Colonic mucosa (tissue), 4 donors: ENCODE measurements at regions not wholly inside any gene's neighbourhood (a gene's known extent, or its start where the extent isn't known, plus 50 kb on each side); places are given as distances from the start of the nearest gene placed in this dataset.
"Not testable (repeated sequence)": the region's sequence is repeated elsewhere in the genome, so short reads cannot be mapped to it uniquely, and the experiment has no call there.

Experiments
- DNase-seq: peaks from one replicate; pipeline ENCODE4 v3.0.0-alpha.2; 2020
- H3K27ac ChIP-seq: fragments of 200-600 bp; one replicate; pipeline ENCODE4 v1.8.0; 2021
- H3K27me3 ChIP-seq: fragments of 200-600 bp; one replicate; pipeline ENCODE4 v1.8.0; 2021
- H3K36me3 ChIP-seq: fragments of 200-600 bp; one replicate; pipeline ENCODE4 v1.8.0; 2021
- H3K4me1 ChIP-seq: fragments of 200-600 bp; one replicate; pipeline ENCODE4 v1.8.0; 2021; ENCODE audit warnings: mild to moderate bottlenecking
- H3K4me3 ChIP-seq: fragments of 200-600 bp; one replicate; pipeline ENCODE4 v1.8.0; 2021
- H3K9ac ChIP-seq, 2 donors: one replicate each; pipeline ENCODE4 v1.7.0; 2013; ENCODE audit warnings: control low read depth in 2 of 2, low read depth in 2 of 2, low read length in 2 of 2
- H3K9me3 ChIP-seq: fragments of 200-600 bp; one replicate; pipeline ENCODE4 v1.8.0; 2021
- CTCF ChIP-seq: fragments of 200-600 bp; IDR thresholded peaks from one replicate; pipeline ENCODE4 v1.8.0; 2022; ENCODE audit warnings: antibody characterized with exemption, mild to moderate bottlenecking
- intact Hi-C: fragments of 100-400 bp; cut with DNase I; formaldehyde crosslinking; loops from one replicate; pipeline ENCODE4 v1.14.1; 2022
- donor health status: healthy.
- donor health status: DM: no; HTN: no; CAD: no.
- donor health status: DM: no; HTN: no; CAD: no.

- H3K9ac ChIP-seq, result no peak overlapping the region
- TF ChIP-seq CTCF, result no peak
- H3K27me3 ChIP-seq, result peaks cover 1% of the 10 kb centered on the region
- H3K4me3 ChIP-seq, result no peak overlapping the region
- H3K9me3 ChIP-seq, result no peaks in the 10 kb centered on the region
- no peaks in the 10 kb centered on the region for H3K4me1 ChIP-seq
- intact Hi-C loops, result no loop called here
- H3K27ac ChIP-seq, result no peak overlapping the region
- DNase-seq, result no peak
- no peaks in the 10 kb centered on the region for H3K36me3 ChIP-seq
Observed at GRCh38 chr2:121069434-121069969, 215.5 kb downstream of the TFCP2L1 start.

- H3K4me3 ChIP-seq, H3K36me3 ChIP-seq, H3K9me3 ChIP-seq, H3K27me3 ChIP-seq, H3K4me1 ChIP-seq, H3K9ac ChIP-seq, H3K27ac ChIP-seq, DNase-seq: not testable (repeated sequence)
- intact Hi-C loops, result loop anchor here (10.0 kb wide), 1 partner anchor 115 kb away; no protein-coding TSS in a partner anchor
Observed at GRCh38 chr2:121070061-121070460, 214.9 kb downstream of the TFCP2L1 start.

- peak; percentile 70 for DNase-seq
- intact Hi-C loops, result loop anchor here (10.0 kb wide), 1 partner anchor 116 kb away; no protein-coding TSS in a partner anchor
- H3K36me3 ChIP-seq, result no peaks in the 10 kb centered on the region
- no peak overlapping the region for H3K4me3 ChIP-seq
- H3K27ac ChIP-seq, result no peak overlapping the region
- H3K27me3 ChIP-seq, result peaks cover 7% of the 10 kb centered on the region
- peak; percentile 93 for TF ChIP-seq CTCF
- no peak overlapping the region for H3K9ac ChIP-seq
- no peaks in the 10 kb centered on the region for H3K4me1 ChIP-seq
- no peaks in the 10 kb centered on the region for H3K9me3 ChIP-seq
Observed at GRCh38 chr2:121071034-121071504, 213.9 kb downstream of the TFCP2L1 start.

- Histone ChIP-seq H3K27ac (no peak overlapping the region), H3K4me3 (no peak overlapping the region), H3K27me3 (peaks cover 16% of the 10 kb centered on the region), H3K9me3 (no peaks in the 10 kb centered on the region), H3K36me3 (no peaks in the 10 kb centered on the region), H3K9ac (no peak overlapping the region), H3K4me1 (no peaks in the 10 kb centered on the region)
- DNase-seq, result no peak
- intact Hi-C loops, result loop anchor here (10.0 kb wide), 1 partner anchor 118 kb away; no protein-coding TSS in a partner anchor
- TF ChIP-seq CTCF, result no peak
Observed at GRCh38 chr2:121072784-121073183, 212.2 kb downstream of the TFCP2L1 start.

- H3K36me3 ChIP-seq, result no peaks in the 10 kb centered on the region
- H3K27ac ChIP-seq, result no peak overlapping the region
- no peak overlapping the region for H3K4me3 ChIP-seq
- no peak for TF ChIP-seq CTCF
- H3K4me1 ChIP-seq, result no peaks in the 10 kb centered on the region
- no peaks in the 10 kb centered on the region for H3K9me3 ChIP-seq
- DNase-seq, result no peak
- peaks cover 16% of the 10 kb centered on the region for H3K27me3 ChIP-seq
- intact Hi-C loops, result loop anchor here (10.0 kb wide), 1 partner anchor 119 kb away; no protein-coding TSS in a partner anchor
- no peak overlapping the region for H3K9ac ChIP-seq
Observed at GRCh38 chr2:121073320-121074210, 211.4 kb downstream of the TFCP2L1 start.
